ENCODE measurements at regions not wholly inside any gene's neighbourhood (a gene's known extent, or its start where the extent isn't known, plus 50 kb on each side); places are given as distances from the start of the nearest gene placed in this dataset.

DNA sequence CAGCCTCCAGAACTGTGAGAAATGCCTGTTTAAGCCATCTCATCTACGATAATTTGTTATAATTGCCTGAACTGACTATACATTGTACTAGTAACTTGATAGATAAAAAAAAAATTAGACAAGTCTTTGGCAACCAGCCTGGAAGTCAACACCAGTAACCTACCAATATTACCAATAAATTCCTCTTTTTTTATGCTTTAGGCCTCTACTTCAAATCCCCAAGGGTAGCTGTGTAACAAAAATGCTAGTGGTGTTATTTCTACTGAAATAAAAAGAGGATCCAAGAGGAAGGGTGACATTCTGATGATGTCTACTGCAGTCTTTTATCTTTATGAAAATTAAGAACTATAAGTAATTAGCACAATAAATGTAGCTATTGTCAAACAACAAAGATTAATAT is 151.7 kb upstream of the SAMSN1 start:
- H3K4me1 ChIP-seq = no peaks in the 10 kb centered on the region
- no peaks in the 10 kb centered on the region for H3K27me3 ChIP-seq
- intact Hi-C loops (cut with DNase I; ENCODE audit: low total_unique reads) = no loop called here
- 83 to 97% methylated on average over 1 of the region's 1 CpG for WGBS, 2 donors (ENCODE audit: low coverage in 1 of 2)
- no peak overlapping the region for H3K4me3 ChIP-seq
- TF ChIP-seq POLR2AphosphoS5 (IDR thresholded peaks at IDR 0.05) (no peak), POLR2A (IDR thresholded peaks at IDR 0.05) (no peak), EP300 (IDR thresholded peaks at IDR 0.05; ENCODE audit: low read depth) (no peak)
- TF ChIP-seq, protein P1, sequence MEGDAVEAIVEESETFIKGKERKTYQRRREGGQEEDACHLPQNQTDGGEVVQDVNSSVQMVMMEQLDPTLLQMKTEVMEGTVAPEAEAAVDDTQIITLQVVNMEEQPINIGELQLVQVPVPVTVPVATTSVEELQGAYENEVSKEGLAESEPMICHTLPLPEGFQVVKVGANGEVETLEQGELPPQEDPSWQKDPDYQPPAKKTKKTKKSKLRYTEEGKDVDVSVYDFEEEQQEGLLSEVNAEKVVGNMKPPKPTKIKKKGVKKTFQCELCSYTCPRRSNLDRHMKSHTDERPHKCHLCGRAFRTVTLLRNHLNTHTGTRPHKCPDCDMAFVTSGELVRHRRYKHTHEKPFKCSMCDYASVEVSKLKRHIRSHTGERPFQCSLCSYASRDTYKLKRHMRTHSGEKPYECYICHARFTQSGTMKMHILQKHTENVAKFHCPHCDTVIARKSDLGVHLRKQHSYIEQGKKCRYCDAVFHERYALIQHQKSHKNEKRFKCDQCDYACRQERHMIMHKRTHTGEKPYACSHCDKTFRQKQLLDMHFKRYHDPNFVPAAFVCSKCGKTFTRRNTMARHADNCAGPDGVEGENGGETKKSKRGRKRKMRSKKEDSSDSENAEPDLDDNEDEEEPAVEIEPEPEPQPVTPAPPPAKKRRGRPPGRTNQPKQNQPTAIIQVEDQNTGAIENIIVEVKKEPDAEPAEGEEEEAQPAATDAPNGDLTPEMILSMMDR (IDR thresholded peaks at IDR 0.05) = no peak
- in situ Hi-C loops (cut with MboI; ENCODE audit: low pct_ligation_motif_present in 1 of 4, low pct_unique_long_range_greater_than_20kb in 1 of 4, low sequenced_read_pairs in 3 of 4) = loop anchor here in 1 of 4 donors (10.0 kb wide), 1 partner anchor 63 kb away; no protein-coding TSS in a partner anchor
- H3K9me3 ChIP-seq = no peaks in the 10 kb centered on the region
- H3K27ac ChIP-seq = no peak overlapping the region
- no peaks in the 10 kb centered on the region for H3K36me3 ChIP-seq
- no peak for DNase-seq

DNA sequence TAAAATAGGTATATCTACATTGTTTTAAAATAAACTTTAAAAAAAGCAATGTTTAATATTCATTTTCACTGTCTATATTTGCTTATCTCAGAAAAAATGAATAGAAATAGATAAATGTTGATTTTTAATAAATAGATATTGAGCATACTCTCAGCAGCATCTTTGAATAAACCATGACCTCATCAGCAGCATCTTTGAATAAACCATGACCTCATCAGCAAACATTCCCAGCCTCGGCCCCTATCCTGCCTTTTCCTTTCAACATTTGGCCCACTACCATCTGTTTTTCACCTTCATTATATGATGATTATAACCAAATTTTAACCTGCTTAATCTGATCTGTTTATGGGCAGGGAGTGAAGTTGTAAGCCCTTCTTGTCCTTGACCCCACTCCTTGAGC is 148.7 kb upstream of the SAMSN1 start:
- Histone ChIP-seq H3K27me3 (no peaks in the 10 kb centered on the region), H3K9me3 (no peaks in the 10 kb centered on the region), H3K36me3 (no peaks in the 10 kb centered on the region), H3K27ac (no peak overlapping the region), H3K4me1 (no peaks in the 10 kb centered on the region), H3K4me3 (no peak overlapping the region)
- TF ChIP-seq, protein P1 (IDR thresholded peaks at IDR 0.05) = no peak
- TF ChIP-seq EP300 (IDR thresholded peaks at IDR 0.05; ENCODE audit: low read depth) (no peak), POLR2A (IDR thresholded peaks at IDR 0.05) (no peak)
- WGBS, 2 donors (ENCODE audit: low coverage in 1 of 2) = 43 to 79% methylated on average over 1 of the region's 1 CpG
- DNase-seq = no peak
- intact Hi-C loops (cut with DNase I; ENCODE audit: low total_unique reads) = no loop called here
- in situ Hi-C loops (cut with MboI; ENCODE audit: low pct_ligation_motif_present in 1 of 4, low pct_unique_long_range_greater_than_20kb in 1 of 4, low sequenced_read_pairs in 3 of 4) = loop anchor here in 1 of 4 donors (10.0 kb wide), 1 partner anchor 60 kb away; no protein-coding TSS in a partner anchor

DNA sequence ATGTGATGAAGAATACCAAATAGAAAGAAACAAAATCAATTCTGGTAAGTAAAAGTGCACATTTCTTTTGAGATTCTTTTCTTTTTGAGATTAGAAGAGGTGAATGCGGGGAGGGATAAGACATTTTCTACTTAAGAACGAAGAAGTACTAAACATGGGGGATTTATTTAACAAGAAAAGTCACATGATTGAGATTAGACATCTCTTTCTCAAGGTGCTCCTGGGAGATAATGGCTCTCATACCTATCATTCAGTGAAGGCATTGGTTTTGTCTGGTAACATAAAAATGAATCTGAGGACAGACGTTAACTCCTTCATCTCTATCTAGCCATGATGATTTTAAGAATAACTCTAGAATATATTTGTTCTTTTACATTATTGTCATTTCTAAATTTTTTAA is 147.9 kb upstream of the SAMSN1 start:
- Histone ChIP-seq H3K4me3 (no peak overlapping the region), H3K36me3 (no peaks in the 10 kb centered on the region), H3K9me3 (no peaks in the 10 kb centered on the region), H3K27me3 (no peaks in the 10 kb centered on the region), H3K4me1 (no peaks in the 10 kb centered on the region), H3K27ac (no peak overlapping the region)
- TF ChIP-seq POLR2AphosphoS5 (IDR thresholded peaks at IDR 0.05) = no peak
- TF ChIP-seq EP300 (IDR thresholded peaks at IDR 0.05; ENCODE audit: low read depth) = no peak
- no peak for TF ChIP-seq POLR2A (IDR thresholded peaks at IDR 0.05)
- TF ChIP-seq, protein P1 (IDR thresholded peaks at IDR 0.05) = no peak
- WGBS, 2 donors (ENCODE audit: low coverage in 1 of 2) = 93 to 97% methylated on average over 3 of the region's 3 CpGs
- in situ Hi-C loops (cut with MboI; ENCODE audit: low pct_ligation_motif_present in 1 of 4, low pct_unique_long_range_greater_than_20kb in 1 of 4, low sequenced_read_pairs in 3 of 4) (loop anchor here in 1 of 4 donors (10.0 kb wide), 1 partner anchor 59 kb away; no protein-coding TSS in a partner anchor), intact Hi-C loops (cut with DNase I; ENCODE audit: low total_unique reads) (no loop called here)
- no peak for DNase-seq

DNA sequence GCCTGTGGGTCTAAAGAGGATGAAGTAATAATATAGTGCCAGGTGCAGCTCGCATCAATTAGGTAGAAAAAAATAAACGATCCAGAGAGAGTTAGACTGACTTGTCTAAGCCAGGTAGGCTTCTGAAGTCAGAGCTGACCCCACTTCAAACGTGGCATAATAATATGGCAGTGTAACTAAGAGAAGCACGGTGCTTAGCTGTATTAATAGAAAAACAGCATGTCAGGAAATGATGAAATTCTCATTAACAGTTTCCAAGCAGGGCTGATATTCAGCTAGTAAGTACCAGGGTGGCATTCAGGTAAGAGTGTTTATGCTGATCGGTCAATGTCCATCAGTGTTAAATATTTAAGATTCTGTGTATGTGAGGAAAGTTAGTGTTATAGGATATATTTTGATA is 145.8 kb upstream of the SAMSN1 start:
- Histone ChIP-seq H3K9me3 (no peaks in the 10 kb centered on the region), H3K27me3 (no peaks in the 10 kb centered on the region), H3K4me3 (no peak overlapping the region), H3K36me3 (no peaks in the 10 kb centered on the region), H3K27ac (no peak overlapping the region), H3K4me1 (no peaks in the 10 kb centered on the region)
- TF ChIP-seq, protein P1 (IDR thresholded peaks at IDR 0.05) = no peak
- TF ChIP-seq POLR2AphosphoS5 (IDR thresholded peaks at IDR 0.05) (no peak), EP300 (IDR thresholded peaks at IDR 0.05; ENCODE audit: low read depth) (no peak), POLR2A (IDR thresholded peaks at IDR 0.05) (no peak)
- intact Hi-C loops (cut with DNase I; ENCODE audit: low total_unique reads) = no loop called here
- DNase-seq = no peak
- in situ Hi-C loops (cut with MboI; ENCODE audit: low pct_ligation_motif_present in 1 of 4, low pct_unique_long_range_greater_than_20kb in 1 of 4, low sequenced_read_pairs in 3 of 4) = loop anchor here in 1 of 4 donors (10.0 kb wide), 1 partner anchor 57 kb away; no protein-coding TSS in a partner anchor
- WGBS, 2 donors (ENCODE audit: low coverage in 1 of 2) = 64 to 77% methylated on average over 2 to 5 of the region's 5 CpGs
